HG03354 (cell line): ENCODE measurements at regions not wholly inside any gene's neighbourhood (a gene's known extent, or its start where the extent isn't known, plus 50 kb on each side); places are given as distances from the start of the nearest gene placed in this dataset.

Experiments used
- ATAC-seq: cut with Tn5 transposase; IDR thresholded peaks from one replicate; pipeline ENCODE4 v1.9.1; 2021; ENCODE audit warnings: mild to moderate bottlenecking; ENCODE audit not compliant: unreplicated experiment, poor library complexity, severe bottlenecking

DNA sequence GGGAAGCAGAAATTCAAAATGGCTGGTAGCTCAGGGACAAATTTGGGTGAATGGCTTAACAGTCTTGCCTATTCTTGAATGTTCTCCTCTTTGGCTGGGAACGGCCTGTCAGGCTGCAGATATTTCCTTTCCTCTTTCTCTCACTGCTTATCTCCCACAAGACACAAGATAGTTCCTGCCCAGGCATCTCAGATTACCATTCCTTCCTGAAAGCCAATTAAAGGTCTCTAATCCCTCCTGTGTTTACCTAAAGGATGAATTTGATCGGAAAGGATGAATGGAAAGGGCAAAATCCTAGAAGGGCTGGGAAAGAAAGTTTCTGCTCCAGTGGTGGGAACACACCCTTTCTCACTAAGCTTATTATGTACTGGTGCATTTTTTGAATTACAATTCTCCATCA, 95.9 kb upstream of the JAG1 start:
- no peak for ATAC-seq

DNA sequence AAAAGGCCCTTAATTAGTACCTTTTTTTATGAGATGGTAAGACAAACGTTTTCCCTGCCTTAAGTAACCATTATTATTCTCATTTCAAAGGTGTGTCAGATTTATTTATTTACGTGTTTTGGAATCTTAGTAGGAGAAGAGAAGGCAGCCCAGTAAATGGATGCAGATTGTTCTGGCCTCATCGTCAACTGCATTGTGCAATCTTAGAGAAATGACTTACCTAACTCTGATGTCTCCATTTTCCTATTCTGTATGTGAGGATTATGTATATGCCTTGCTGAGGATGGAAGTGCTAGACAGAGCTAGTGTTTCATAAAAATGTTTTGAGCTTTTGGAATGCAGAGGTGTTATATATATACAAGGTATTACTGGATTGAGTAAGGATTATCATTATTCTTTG, 97.0 kb upstream of the JAG1 start:
- no peak for ATAC-seq

DNA sequence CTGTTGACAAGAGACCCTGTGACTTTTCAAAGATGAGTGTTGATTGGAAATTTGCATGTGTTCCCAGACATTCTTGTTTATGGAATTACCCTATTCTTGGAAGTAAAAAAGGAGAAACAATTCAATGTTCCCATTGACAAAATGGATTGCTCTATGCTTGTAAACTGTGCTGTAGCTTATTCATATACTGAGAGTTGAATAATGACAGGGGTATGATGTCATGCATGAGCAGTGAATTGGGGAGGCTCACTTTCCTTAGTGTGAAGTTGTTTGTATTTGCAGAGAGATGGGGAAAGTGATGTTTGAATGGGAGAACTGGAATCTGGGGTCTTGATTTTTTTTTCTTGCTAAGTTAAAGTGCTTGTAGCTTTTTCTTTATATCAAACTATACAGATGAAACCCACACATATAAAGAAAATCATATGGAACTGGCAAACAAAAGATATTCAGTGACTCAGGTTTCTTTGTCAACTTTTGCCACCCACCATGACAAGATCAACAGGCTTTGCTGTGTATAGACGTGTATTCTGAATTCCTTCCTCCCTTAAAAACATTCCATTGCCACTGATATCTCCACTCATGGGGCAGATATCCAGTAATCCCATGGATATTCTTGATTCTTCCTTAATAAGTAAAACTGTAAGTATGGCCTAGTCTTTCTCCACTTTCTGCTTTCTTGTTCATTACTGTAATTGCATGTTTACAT, 97.8 kb upstream of the JAG1 start:
- ATAC-seq = no peak

DNA sequence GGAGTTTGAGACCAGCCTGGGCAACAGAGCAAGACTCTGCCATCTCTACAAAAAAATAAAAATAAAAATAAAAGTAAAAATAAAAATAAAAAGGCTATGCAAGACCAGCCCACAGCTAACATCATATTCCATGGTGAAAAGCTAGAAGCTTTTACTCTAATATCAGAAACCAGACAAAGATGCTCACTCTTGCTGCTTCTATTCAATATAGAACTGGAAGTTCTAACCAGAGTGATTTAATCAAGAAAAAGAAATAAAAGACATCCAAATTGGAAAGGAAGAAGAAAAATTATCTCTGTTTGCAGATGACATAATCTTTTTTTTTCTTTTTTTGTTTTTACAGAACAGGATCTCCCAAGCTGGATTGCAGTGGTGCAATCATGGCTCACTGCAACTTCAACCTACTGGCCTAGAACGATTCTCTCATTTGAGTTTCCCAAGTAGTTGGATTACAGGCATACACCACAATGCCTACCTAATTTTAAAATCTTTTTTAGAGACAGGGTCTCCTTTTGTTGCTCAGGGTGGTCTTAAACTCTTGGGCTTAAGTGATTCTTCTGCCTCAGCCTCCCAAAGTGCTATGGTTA, 100.7 kb upstream of the JAG1 start:
- ATAC-seq = no peak

DNA sequence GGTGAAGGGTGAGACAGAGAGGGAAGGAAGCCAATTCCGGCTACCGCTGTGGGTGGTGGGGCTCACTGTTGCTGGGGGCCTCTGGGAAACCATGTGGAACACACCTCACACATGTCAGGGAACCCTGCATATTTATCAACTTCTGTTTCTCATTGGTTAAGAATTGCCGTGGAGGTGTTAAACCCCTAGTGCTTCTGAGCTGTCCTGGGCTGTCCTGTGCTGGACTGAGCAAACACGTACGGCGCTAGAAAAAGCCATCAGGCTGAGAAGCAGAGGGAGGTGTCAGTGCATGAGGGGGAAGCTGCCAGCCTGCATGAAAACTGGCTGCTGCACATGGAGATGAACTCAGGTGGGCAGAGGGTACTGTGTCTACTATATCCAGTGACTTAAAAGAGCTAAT, 103.9 kb upstream of the JAG1 start:
- ATAC-seq = no peak

DNA sequence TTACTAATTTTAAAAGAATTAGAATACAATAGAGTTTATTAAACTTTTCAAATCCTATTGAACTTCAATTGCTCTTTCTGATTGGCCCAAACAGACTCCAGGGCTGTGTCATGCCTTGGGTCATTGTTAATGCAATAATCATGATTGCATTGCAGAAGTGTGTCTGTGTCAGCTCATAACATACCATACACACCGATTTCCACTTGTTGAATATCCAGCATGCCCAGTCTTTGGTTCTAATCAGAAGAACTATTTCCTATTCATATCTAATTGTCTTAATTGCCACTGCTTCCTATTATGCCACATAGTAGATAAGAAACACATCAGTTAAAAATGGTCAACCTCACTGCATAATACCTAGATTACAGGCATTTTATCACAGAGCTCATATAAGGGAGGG, 106.1 kb upstream of the JAG1 start:
- ATAC-seq = no peak

DNA sequence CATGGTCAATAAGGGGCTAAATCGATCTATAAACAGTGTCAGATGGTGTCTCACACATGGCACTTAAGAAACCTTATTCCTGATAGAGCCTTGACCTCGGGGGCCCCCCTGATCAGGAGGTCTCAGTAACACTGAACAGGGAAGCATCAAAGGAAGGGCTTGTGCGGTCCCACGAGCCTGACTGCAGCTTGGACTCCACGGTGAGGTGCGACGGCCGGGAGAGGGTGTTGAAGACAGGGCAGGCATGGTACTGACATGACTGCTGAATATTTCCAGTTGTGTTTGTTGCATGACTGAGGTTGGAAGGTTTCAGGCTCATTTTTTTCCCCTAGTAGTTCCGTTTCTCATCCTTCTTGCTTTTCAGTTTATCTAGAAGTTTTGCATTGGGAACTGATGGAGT, 107.1 kb upstream of the JAG1 start:
- no peak for ATAC-seq

DNA sequence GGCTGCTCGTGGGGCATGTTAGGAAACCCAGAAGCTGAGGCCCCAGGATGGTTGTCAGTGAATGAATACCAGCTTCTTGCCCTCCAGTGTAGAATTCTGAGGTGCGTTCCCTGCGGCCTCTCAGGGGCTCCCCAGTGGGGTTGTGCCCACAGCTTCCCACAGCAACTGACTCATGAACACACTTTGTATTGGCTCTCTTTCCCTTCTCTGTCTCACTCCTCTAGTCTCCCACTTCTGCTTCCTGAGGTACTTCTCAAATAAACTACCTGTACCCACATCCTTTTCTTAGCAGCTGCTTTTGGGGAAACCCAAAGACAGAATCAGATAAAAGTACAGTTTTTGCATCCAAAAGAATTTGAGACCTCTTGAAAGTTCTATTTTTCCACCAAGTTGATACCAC, 107.7 kb upstream of the JAG1 start:
- no peak for ATAC-seq

DNA sequence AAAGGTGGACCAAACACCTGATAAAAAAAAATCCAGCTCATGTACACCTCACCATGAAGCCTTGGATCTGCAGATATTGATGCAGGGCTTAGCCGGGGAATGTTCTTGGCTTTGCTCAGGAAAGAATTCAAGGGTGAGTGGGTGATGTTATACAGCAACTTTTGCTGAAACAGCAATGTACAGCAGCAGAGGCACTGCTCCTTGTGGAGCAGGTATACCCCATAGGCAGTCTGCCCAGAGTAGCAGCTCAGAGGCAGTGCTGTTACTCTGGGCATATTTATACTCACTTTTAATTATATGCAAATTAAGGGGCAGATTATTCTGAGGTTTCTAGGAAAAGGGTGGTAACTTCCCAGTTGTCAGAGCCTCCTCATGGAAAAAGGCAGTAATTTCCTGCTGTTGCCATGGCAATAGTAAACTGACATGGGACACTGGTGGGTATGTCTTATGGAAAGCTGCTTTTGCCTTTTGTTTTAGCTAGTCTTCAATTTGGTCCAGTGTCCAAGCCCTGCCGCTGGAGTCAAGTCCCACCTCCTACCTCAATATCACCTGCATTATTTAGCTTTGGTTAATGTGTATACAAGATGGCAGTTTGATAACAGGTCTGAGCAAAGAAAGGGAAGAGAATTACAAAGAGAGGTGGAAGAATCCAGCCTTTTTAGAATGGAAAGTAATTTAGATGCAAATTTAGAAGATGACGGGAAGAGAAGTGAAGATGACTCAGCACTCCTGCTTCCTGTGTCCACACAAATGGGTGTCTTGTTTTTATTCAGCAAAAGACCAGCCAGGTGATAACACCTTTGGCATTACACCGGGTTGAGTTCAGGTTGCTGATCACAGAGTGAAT, 110.1 kb upstream of the JAG1 start:
- no peak for ATAC-seq

DNA sequence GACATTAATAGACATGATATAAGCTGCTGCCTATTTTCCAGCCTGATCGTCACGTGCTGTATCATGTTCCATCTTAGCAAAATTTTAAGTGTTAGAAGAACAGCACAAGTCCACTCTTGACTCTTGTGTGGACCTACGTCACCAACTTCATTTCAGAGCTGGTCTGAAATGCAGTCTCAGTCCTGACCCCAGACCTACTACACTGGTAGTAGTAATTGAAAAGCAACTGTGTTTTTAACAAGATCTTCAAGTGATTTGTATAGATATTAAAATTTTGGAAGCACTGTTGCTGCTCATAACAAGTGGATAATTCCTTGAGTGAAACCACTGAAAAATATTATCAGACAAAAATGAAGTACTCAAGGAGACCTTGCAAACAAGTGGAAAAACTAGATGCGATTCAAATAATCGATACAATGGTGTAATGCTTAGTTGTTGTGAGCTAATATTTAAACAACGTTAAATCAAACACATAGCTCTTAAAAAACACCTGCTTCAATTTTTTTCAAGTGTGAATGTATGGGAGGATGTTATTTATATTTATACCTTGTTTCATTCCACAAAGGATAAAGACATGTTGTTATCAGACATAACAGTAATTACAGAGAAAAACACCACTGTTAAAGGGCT, 110.9 kb upstream of the JAG1 start:
- no peak for ATAC-seq

DNA sequence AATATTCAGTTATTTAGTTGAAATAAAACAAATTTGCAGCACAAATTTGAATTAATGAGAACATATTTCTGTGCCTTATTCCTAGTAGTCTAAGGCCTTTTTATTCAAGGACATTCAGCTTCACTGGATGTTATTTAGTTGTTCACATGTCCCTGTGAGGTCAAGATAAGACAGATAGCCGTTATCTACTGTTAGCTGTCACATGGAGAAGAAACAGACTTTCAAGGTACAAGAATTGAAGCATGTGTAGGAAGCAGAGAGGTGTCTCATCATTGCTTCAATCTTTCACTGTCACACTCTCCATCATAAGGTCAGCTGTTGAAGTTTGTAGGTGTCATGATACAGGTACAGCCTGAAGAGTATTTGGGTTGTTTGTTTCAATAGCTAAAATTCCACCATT, 112.9 kb upstream of the JAG1 start:
- ATAC-seq = no peak

DNA sequence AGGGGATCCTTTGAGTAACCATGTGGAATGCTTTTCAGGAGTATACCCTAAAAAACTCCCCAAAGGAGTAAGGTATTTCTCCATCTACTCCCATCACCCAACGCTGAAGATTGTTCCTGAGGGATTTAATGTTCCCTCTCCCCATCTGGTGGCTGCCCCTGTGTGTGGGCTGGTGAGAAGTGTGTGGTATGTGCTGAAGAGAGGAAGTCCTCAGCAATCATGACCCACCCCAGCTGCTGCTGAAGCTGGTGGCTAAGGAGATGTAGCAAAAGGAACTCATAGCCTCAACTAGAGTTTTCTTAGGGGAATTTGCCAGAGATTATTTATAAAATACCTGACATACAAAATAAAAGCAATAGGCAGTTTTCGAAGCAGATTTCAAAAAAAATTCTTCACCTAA, 114.3 kb upstream of the JAG1 start:
- no peak for ATAC-seq

DNA sequence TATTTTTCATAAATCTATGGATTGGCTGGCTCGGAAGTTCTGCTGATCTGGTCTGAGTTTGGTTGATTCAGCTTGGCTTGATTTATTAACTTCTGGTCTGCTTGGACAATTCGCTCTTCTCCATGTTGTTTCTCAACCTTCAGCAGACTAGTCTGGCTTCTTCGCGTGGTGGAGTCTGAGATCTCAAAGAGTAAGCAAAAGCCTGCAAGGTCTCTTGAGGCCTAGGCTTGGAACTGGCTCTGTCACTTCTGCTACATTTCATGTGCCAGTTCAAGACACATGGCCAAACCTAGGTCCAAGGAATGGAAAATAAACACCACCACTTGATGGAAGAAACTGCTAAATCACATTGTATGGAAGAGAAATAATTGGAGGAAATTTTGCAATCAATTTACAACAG, 115.1 kb upstream of the JAG1 start:
- no peak for ATAC-seq

DNA sequence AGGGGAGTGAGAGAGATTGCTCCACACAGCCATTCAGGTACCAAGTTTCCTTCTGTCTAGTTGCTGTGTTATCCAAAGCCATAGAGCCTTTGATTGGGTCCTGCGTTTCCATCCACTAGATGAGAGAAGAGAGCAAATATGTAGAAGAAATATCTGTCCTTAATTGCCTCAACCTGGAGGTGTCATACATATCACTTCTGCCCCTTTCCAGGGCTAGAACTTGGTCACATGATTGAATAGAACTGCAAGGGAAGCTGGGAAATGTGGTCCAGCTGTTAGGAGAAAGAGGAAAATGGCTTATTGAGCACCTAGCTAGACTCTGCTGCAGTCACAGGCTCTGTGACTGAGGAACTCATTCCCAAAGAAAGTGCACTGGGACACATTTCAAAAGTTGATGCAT, 115.6 kb upstream of the JAG1 start:
- ATAC-seq = no peak

DNA sequence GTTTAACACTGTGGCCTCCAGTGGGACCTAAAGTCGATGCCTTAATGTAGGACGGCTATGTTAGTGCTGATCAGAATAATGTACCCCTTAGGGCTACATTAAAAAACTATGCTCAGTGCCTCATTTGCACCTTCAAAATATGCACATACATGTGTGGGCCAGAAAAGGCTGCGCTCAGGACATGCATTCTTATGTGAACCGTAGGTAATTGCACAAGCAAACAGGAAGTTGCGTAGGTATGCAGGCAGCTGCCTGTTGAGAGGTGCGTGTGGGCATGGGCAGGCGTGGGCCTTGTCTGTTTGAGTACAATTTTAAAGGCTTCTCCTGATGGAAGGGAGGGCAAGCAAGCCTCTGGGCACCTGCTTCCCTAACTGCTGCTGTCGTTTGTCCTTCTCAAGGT, 116.2 kb upstream of the JAG1 start:
- ATAC-seq = no peak

DNA sequence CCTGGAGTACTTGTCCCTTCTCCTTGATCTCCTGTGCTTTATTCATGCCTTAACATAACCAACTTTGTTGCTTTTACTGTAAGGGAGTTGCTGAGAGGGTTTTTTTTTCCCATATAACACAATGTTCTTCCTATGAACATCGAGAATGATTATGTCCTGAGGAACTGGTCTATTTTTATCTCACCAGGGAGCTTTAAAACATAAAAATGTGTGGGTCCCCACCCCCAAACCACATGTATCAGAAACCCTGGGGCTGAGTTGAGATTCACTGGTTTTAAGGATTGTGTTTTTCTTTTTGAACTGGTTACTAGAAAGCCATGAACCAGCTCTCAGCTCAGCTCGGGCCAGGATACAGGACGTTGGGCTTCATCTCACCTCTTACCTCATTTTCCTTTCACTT, 118.5 kb upstream of the JAG1 start:
- no peak for ATAC-seq

DNA sequence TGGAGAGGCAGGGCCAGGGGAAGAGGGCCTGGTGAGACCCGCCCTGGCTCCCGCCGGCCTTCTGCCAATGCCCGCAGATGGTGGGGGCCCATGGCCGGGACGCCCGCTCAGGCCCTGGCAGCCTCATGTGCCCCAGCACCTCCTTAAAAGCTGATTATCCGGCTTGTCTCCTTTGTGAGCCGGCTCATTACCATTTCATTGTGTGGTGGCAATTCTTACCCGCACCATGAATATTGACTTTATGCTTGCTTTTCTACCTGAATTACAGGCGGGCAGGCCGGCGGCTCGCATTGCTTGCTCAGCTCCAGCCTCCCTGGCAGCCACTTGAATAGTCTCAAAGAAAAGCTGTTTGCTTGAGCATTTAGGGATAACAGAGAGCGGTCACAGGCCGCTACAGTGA, 120.0 kb upstream of the JAG1 start:
- no peak for ATAC-seq

DNA sequence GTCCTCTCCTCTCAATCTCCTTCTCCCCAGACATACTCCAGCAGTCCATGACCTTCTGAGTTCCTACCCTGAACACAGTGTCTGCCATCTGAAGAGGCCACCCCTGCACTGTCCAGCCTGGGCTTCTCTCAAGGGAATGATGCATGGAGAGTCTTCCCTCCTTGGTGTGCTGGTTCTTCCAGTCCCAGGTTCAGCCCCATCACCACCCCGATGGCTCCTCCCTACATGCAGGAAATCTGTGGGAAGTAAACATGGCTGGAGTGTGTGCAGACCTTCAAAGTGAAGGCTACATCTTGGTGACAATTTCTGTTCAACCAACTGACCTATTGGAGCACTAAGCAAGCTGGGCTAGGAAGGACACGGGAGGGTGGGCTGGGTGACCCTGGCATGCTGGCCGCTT, 121.0 kb upstream of the JAG1 start:
- ATAC-seq = no peak

DNA sequence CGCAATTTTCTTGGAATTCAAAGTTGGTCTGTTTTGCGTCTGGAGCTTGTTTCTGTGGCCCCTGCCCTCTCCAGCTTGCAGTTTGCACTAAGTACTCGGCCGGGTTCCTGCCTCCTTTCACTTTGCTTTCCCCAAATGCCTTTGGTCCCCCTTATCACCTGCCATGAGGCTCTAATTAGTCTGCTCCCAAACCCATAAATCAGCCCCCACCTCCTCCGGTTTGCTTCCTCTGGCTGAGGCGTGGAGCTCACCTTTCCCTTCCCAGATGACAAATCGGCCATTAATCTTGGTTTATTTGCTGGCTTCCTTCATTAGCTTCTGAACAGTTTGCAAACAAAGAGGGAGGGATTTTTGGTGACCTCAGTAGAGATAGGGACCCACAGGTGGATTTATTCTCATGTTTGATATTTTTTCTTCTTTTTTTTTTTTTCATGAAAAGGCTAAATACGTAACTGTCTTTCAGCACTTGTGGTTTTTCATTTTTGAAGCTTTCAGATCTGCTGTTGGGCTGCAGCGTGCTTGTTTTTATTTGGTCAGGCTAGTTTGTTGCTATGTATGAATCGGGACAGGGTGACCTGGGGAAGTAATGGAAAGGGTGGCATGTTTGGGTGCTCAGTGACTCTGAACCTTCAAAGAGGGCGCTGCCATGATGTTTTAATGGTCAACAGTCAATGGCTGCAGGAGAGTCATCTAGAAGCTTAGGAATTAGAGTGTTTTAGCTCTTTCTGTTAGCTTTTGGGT, 121.7 kb upstream of the JAG1 start:
- no peak for ATAC-seq

DNA sequence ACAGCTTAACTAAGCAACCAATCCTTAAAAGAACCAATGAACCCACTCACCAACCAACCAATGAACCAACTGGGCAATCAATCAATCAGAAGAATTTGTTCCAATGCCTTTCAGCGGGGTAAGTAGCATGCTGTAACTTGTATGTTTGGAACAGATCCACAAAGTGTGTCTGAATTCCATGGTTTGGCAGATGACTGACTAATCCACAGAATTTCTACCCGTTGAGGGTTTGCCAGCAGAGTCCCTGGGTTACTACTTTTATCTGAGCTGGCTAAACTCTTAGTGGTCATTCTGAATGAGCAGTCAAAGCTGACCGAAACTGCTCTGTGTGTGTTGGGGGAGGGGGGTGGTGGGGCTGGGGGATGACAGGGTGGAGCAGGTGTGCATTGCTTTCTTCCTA, 125.0 kb upstream of the JAG1 start:
- no peak for ATAC-seq
